ENCODE measurements at regions not wholly inside any gene's neighbourhood (a gene's known extent, or its start where the extent isn't known, plus 50 kb on each side); places are given as distances from the start of the nearest gene placed in this dataset.

DNA sequence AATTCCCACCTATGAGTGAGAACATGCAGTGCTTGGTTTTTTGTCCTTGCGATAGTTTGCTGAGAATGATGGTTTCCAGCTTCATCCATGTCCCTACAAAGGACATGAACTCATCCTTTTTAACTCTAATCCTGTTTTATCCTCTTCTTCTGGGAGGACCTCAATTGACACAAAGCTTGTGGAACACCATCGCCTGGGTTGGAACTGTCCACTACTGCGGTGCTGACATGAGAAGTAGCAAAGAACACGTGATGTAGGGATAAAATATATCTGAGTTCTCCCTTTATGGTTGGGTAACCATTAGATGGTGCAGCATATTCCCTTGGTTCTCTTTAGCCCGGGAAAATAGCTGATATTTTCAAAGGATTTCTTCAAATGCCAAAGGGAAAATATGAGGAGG, 105.3 kb upstream of the TOPAZ1 start:
- Mint-ChIP-seq H3K36me3 (ENCODE audit: insufficient read depth in 1 of 3, low read depth in 3 of 3) (no peaks in the 10 kb centered on the region; a peak in 1 of 7 replicates), H3K4me3 (no peak overlapping the region), H3K27me3 (ENCODE audit: low read depth) (peaks cover 24% of the 10 kb centered on the region), H3K27ac (no peak overlapping the region), H3K9me3 (peaks cover 4 to 7% of the 10 kb centered on the region in 2 experiments; a peak in 4 of 5 replicates), H3K4me1 (no peaks in the 10 kb centered on the region)
- no peak overlapping the region for H3T11ph ChIP-seq (ENCODE audit: low read length)
- H3K56ac ChIP-seq (ENCODE audit: insufficient read length, low read depth, low read length) = no peak overlapping the region
- no peak overlapping the region for H2BK15ac ChIP-seq (ENCODE audit: low read depth, low read length)
- H2BK20ac ChIP-seq (ENCODE audit: low read depth, low read length, poor library complexity, severe bottlenecking) = no peak overlapping the region
- no CpG with 5 or more reads among the region's 5 CpGs for WGBS (ENCODE audit: extremely low coverage, insufficient read length, low lambda C conversion rate)
- H3K18ac ChIP-seq (ENCODE audit: insufficient read length, low read depth, low read length) = no peak overlapping the region
- no peak overlapping the region for H2BK12ac ChIP-seq (ENCODE audit: insufficient read length, low read depth, low read length)
- H3K4me1 ChIP-seq (ENCODE audit: insufficient read depth, low read length) = no peaks in the 10 kb centered on the region
- H3K23me2 ChIP-seq (ENCODE audit: insufficient read length, low read depth, low read length, poor library complexity, severe bottlenecking) = no peaks in the 10 kb centered on the region
- DNase-seq = no peak
- H2AFZ ChIP-seq (ENCODE audit: low read length) = no peak overlapping the region
- H4K5ac ChIP-seq (ENCODE audit: insufficient read length, low read depth, low read length) = no peak overlapping the region
- no peak overlapping the region for H2BK120ac ChIP-seq (ENCODE audit: low read depth, low read length, poor library complexity, severe bottlenecking)
- no peaks in the 10 kb centered on the region for H3K79me2 ChIP-seq (ENCODE audit: insufficient read depth, low read length)
- H2AK5ac ChIP-seq (ENCODE audit: insufficient read length, low read length) = no peak overlapping the region
- no peaks in the 10 kb centered on the region for H4K20me1 ChIP-seq (ENCODE audit: control insufficient read depth, insufficient read depth, insufficient read length)
- no peak overlapping the region for H3K4ac ChIP-seq (ENCODE audit: low read depth, low read length)
- H3K27me3 ChIP-seq (ENCODE audit: insufficient read depth, low read length) = no peaks in the 10 kb centered on the region
- H3K27ac ChIP-seq (ENCODE audit: insufficient read length, low read depth, low read length) = no peak overlapping the region
- H3K79me1 ChIP-seq (ENCODE audit: insufficient read depth, low read depth, low read length, poor library complexity, severe bottlenecking) = no peaks in the 10 kb centered on the region
- TF ChIP-seq, protein P1, sequence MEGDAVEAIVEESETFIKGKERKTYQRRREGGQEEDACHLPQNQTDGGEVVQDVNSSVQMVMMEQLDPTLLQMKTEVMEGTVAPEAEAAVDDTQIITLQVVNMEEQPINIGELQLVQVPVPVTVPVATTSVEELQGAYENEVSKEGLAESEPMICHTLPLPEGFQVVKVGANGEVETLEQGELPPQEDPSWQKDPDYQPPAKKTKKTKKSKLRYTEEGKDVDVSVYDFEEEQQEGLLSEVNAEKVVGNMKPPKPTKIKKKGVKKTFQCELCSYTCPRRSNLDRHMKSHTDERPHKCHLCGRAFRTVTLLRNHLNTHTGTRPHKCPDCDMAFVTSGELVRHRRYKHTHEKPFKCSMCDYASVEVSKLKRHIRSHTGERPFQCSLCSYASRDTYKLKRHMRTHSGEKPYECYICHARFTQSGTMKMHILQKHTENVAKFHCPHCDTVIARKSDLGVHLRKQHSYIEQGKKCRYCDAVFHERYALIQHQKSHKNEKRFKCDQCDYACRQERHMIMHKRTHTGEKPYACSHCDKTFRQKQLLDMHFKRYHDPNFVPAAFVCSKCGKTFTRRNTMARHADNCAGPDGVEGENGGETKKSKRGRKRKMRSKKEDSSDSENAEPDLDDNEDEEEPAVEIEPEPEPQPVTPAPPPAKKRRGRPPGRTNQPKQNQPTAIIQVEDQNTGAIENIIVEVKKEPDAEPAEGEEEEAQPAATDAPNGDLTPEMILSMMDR (conservative IDR thresholded peaks at IDR 0.05) = no peak
- H2BK5ac ChIP-seq (ENCODE audit: insufficient read length, low read length) = no peak overlapping the region
- H4K8ac ChIP-seq (replicated peaks; ENCODE audit: insufficient read length, low read depth, low read length) = no peak overlapping the region
- no peak overlapping the region for H3K23ac ChIP-seq (ENCODE audit: insufficient read length, low read depth, low read length)
- no peak overlapping the region for H3K9ac ChIP-seq (ENCODE audit: extremely low read depth, insufficient read length, low read length)
- no peak overlapping the region for H3K4me2 ChIP-seq (ENCODE audit: insufficient read depth, insufficient read length, low read length)
- H3K9me3 ChIP-seq (ENCODE audit: control insufficient read depth, low read depth, low read length) = no peaks in the 10 kb centered on the region
- no peak overlapping the region for H3K14ac ChIP-seq (ENCODE audit: insufficient read depth, low read length)
- no peak overlapping the region for H4K91ac ChIP-seq (ENCODE audit: insufficient read length, low read depth, low read length)

All from H9 (cell line).